ENCODE measurements at regions not wholly inside any gene's neighbourhood (a gene's known extent, or its start where the extent isn't known, plus 50 kb on each side); places are given as distances from the start of the nearest gene placed in this dataset.
A peak's percentile ranks its signal among the peaks of the same experiment; 100 is the strongest.
"Not testable (repeated sequence)": the region's sequence is repeated elsewhere in the genome, so short reads cannot be mapped to it uniquely, and the experiment has no call there.

DNA sequence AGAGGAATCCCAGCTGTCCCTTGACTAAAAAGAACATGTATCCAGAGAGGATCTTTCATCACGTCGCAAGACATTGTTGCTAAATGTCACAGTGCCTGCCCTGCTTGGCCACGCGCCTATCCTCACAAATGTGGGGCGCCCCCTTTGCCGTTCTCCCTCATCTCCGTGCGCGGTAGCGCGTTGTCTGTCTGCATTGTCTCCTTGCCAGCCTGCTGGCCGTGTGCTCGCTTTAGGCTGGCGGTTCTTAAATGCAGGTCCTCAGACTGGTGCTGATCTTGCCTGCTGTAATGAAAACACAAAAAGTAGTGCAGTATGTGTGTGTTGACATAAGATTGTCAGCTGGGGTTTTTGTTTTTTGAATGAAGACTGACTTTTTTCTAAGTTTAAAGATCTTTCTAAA lies 198.2 kb upstream of the RGS6 start:
- DNase-seq (ENCODE audit: low read depth, low spot score), result no peak

DNA sequence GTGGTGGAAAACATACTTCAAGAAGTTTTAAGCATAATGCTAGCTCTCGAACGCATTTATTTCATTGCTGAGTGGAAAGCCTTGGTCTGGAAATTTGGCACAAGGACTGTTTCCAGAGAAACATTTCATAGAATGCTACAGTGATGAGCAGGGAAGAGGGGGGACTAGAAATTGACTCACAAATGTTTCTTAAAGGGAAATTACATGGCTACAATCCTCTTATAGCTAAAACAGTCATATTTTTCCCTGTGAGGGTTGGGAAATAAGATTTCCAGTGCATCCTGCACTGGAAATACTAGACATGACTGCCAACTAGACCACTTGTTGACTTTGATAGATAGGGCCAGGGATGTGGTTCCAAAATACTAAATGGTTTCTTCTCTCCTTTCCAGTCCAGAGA lies 197.3 kb upstream of the RGS6 start:
- no peak for DNase-seq (ENCODE audit: low read depth, low spot score)

DNA sequence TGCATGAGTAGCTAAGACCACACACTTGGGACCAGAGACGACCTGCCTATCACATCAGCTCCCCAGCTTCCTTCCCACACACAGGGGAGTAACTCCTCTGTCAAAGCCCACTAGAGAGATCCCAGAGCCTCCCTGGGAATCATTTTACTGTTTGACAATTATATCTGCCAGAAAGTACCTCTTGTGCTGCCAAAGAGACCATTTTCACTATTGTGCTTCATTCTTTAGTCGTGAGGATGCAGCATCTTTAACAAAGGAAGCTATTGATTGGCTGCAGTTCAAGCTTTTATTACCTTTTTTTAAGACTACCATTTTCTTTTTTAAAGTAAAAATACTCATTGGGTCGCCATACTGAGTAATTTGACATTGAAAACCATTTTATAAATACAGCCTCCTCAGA lies 194.5 kb upstream of the RGS6 start:
- no peak for DNase-seq (ENCODE audit: low read depth, low spot score)

DNA sequence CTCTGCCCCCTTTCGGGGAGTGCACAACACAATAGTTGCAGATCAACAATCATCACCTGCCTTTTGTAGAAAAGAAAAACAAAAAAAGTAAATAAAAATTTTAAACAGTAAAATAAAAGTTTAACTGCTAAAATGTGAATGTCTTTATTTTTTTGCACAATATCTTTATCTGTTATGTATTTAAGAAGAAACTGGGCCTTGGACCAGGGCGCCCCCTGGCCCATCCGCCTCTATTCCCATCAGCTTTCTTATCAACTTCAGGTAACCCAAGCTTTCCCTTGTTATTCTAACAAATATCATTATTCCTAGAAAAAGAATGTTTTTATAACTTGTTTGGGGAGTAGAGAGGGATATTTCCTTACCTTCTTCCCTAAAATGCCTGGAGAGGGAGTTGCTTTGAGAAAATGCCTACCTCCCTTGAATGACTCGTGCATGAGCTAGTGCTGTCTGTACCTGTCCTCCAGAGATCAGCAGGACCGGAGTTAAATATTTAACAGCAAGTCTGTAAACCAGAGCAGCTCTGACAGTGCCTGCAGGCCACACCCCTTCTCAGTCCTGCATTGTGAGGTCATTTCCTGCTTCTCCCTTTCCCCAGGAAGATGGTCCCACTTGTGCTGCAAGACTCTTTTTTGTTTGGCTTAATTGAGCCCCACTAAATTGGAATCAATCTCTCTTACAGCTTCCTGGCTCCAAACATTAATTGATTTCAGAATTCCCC lies 192.8 kb upstream of the RGS6 start:
- DNase-seq (ENCODE audit: low read depth, low spot score), result no peak

DNA sequence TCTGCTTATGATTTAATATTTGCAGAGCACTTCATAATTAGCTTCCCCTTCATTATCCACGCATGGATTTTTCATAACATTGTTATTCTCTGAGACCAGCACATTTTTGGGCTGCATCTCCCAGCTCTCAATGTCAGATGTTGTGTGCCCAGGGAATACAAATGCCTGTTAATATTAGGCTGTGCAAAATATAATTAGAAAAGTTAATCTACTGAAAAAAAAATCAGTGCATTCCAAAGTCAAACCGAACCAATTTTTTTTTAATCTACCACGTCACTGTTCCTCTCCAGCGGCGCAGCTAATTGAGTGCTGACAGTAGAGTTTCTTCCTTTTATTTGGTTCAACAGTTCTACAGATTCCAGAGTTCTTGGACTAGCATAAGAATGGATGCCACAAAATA lies 191.0 kb upstream of the RGS6 start:
- no peak for DNase-seq (ENCODE audit: low read depth, low spot score)

DNA sequence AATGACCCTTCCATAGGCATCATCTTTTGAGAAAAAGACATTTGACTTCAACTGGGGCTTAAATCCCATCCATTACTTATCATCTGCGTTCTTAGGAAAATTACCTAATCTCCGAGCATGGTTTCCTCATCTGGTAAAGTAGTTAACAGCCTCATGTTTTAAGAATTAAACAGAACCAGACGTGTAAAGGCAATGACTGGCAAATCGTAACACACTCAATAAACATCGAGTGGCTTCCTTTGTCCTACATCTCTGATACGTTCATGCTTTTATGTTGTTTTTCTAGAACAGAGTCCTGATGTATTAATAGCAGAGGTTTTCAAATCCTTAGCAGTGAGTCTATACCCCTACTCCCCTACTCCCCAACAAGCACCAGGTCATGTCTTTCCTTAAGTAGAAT lies 189.7 kb upstream of the RGS6 start:
- no peak for DNase-seq (ENCODE audit: low read depth, low spot score)

DNA sequence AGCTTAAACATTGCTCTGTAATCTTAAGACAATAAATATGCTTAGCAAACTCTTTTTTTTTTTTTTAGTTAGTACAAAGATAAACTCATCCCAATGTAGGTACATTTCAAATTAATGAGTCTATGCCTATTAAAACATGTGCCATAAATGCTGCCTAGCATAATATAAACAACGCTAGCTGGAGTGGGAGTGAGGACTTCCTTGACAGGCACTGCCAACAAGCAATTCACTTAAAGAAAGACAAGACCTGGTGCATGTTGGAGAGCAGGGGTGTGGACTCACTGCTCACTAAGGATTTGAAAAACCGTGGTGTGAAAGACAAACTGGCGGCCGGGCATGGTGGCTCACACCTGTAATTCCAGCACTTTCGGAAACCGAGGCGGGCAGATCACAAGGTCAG lies 187.2 kb upstream of the RGS6 start:
- DNase-seq (ENCODE audit: low read depth, low spot score), result no peak

DNA sequence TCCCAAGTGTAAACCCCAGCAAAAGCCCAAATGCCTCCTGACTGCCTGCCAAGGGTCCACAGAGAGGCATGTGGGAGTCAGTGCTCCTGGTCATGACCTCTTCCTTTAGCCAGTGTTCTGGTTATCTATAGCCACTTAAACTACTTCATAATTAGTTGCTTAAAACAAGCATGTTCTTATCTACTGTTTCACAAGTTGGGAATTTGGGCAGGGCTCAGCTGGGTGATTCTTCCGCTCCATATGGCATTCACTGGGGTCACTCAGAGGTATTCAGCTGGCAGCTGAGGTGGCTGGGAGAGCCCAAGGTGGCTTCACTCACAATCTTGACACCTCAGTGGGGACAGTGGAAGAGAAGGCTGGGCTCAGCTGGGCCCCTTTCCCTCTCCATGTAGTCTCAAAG lies 184.0 kb upstream of the RGS6 start:
- DNase-seq (ENCODE audit: low read depth, low spot score), result no peak

DNA sequence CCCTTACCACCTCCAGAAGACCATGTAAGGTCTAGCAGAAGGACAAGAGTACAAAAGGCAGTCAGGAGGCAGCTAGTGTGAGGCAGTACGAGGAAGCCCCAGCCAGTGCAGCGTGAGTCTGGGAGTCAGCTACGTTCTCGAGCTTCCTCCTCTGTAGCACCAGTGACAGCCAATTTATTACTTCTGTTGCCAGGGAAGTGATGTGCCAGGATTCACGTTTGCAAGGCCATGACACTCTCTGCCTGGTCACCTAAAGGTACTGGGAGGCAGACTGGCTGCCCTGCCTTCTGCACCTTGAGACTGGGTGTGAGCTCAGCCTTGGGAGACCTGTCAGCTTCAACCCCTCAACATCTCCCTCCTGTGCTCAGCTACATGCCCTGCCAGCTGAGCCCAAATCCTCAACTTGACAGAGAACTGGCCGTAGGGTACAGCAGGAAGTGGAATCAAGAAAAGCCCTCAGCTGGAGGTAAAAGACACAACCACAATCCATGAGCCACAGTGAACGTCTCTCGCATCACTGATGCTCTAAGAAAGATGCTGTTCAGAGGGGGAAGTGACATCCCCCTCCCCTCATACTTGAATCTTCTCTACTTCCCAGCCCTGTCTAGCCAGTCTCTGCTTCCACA lies 182.5 kb upstream of the RGS6 start:
- DNase-seq (ENCODE audit: low read depth, low spot score), result no peak

DNA sequence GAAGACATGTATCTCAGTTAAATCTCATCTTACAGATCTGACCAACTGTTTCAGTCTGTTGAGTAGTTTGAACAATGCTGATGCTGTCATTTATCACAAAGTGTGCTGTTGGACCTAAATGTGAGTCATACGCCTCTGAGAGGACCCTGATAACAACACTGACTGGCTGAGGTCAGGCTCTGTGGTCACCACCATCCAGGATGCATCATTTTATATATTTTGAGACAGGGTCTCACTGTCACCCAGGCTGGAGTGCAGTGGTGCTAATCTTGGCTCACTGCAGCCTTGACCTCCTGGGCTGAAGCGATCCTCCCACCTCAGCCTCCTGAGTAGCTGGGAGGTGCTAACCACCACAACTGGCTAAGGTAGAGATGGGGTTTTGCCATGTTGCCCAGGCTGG lies 181.0 kb upstream of the RGS6 start:
- DNase-seq (ENCODE audit: low read depth, low spot score), result no peak

DNA sequence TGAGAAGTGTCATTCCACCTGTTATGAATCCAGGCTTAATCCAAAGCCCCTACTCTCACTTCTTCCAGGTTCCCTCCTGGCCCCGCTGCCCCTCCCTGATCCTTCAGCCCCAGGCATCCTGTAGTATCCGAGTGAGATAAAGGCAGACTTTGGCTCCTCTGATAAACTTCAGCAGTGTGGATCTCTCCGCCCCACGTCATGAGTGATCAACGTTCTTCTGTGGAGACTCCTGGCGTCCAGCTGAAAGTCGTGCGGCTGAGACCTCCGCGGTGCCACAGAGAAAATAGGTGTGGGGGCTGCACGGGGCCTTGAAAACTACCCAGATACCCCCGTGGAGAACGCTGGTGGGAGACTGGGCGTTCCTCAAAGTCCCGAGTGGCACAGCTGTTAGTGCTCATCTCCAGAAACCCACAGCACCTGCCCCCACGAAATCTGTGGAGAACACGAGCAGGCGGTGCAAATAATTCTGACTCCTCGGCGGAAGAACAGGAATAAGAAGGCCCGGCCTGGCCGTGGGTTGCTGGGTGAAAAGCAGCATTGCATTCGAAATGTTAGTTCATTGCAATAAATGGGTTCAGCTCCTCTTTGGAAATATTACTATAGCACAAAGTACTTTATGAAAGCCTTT lies 180.0 kb upstream of the RGS6 start:
- no peak for DNase-seq (ENCODE audit: low read depth, low spot score)

DNA sequence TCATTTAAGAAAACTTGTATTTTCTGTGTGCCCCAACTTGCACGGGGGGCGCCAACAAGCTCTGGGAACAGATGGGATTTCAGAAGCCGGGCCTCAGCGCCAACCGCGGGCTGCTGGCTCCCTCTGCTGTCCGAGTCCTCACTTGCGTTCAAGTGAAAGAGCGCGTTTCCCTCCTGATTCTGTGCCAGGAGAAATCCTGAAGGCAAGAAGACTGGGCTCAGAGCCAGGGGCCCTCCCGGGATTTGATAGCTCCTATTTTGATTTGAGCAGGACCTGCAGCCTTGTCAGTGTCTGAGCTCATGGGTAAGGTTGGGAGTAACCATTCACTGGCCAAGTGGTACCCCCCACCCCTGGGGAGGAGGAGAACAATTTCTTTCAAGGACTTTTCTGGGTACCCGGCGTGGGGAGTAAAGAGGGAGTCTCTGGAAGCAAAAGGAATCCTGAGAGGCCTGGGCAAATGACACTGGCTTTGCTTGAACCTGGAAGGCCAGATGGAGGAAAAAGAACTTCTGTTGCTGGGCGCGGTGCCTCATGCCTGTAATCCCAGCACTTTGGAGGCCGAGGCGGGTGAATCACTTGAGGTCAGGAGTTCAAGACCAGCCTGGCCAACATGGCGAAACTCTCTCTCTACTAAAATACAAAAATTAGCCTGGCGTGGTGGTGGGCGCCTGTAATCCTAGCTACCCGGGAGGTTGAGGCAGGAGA lies 179.0 kb upstream of the RGS6 start:
- DNase-seq (ENCODE audit: low read depth, low spot score), result peak; percentile 30

DNA sequence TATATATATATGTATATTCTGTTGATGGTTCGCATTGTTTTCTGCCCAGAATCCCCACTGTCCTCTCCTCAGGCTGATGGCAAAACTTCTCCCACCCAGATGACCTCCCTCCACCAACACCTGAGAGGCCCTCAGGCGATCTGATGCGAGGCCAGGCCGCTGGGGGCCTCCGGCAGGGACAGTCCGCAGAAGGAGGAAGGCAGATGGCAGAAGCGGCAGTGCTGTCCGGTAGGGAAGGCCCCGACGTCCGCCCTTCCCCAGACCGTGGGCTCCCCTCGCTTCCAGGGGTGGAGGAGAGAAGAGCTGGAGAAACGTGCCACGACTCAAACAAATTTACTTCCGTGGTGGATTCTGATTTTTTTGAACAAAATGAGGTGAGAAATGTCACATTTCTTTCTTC lies 178.3 kb upstream of the RGS6 start:
- DNase-seq (ENCODE audit: low read depth, low spot score), result no peak

DNA sequence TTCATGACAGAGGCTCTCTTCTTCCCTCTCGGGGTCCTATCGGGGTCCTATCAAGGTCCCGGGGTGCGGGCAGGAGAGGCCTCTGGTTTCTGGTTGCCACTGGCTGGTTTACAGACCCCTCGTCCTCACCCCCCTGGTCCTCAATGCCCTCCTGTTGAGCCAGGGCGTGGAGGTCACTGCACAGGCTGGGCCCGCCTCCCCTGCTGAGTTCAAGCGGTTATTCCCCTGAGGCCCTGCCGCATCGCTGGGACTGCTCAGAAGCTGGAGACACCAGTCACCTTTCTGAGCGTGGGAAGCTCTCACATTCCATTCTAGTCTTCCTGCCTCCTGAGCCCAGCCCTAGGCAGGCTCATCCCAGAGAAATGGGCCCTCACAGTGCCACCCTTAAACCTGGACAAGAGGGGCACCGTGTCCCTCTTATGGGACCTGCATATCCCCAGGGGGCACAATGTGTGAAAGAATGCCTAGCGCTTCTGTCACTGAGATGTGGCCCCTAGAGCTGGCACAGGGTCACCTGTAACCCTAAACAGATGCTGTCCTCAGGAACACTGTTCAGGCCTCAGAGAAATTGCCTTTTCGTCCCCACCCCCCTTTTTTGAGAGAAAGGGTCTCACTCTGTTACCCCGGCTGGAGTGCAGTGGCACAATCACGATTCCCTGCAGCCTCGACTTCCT lies 177.7 kb upstream of the RGS6 start:
- no peak for DNase-seq (ENCODE audit: low read depth, low spot score)

DNA sequence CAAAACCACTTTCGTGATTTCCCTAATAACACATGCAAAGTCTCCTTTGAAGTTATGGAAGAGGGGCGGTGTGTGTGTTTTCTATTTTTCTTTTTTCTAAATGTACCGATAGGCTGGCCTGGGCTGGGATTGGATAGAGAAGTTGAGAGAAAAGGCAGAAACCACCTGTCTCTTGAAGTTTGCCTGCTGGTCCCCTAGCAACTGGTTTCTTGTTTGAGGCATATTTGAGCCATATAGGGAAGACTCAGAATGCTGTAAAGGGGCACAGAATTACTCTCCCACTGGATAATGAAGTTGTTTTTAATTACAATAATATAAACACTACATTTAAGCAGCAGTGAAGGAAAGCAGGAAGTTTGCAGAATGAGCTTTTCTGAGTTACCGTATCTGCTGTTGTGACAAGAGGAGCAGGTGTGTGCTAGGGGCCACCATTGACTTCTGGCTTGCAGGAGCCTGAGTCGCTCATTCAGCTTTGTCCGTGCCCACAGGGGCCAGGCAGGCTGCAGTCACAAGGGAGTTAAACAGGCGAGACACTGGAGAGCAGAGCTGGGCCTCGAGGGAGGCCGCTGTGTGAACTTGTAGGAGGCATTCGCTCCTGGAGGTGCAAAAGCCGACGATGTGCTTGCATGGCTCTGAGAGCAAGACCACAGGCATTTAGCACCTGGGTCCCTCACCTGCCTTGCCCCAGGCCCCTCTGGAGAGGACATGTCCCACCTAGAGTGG lies 173.8 kb upstream of the RGS6 start:
- no peak for DNase-seq (ENCODE audit: low read depth, low spot score)

DNA sequence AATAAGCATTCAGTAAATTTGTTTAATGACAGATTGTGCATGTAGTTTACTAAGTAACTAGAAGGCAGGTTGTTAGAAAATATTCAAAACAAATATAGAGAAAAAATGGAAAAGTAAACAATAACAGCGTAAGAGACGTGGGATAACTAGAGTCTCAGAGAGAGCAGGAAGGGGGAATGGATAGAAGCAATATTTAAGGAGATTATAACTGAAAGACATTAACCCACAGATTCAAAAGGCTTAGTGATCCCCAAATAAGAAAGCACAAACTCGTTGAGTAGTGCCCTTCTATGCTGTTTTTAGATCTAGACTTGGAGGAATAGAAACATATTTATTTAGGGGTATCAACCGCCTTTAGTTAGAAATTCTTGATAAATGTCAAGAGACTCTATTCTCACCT lies 169.7 kb upstream of the RGS6 start:
- no peak for DNase-seq (ENCODE audit: low read depth, low spot score)

DNA sequence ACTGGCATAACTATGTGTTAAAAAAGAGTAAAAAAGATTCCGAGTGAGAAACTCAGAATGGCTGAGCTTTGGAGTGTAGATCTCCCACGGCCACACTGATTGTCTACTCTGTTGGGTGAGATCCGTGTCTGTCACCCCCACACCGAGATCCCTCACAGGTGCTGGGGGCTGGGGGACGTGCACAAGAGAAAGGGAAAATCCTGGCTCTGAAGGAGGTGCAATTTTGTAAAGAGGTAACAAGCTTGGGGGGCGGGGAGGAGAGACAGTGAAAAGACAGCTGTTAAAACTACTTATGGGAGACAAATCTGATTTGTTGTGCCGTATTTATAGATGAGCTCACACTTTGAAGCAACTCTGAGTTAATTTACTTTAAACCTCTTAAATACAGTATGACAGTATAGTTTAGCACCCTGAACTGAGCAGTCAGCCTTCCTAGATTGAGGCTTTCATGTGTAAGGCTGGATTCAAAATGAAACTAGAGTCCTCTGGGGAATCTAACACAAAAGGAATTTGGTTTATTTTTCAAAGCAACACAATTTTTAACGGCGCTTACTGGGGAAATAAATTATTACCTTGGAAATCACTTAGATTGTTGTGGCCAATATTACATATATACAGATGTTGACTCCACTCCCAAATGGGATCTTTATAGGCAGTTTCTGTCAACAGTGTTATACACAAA lies 167.4 kb upstream of the RGS6 start:
- DNase-seq (ENCODE audit: low read depth, low spot score), result no peak

DNA sequence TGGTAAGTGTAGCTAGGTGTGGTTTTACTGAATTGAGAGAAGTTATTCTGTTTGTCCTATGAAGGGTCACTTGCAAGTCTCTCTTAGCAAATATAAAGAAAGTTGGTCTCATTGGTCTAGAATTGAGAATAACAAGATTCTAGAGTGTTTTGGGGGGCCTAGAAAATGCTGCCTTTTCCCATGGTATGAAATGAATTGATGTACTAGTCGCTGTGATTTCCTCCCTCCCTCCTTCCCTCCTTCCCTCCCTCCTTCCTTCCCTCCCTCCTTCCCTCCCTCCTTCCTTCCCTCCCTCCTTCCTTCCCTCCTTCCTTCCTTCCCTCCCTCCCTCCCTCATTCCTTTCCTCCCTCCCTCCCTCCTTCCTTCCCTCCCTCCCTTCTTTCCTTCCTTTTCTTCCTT lies 166.7 kb upstream of the RGS6 start:
- DNase-seq (ENCODE audit: low read depth, low spot score), result no peak

DNA sequence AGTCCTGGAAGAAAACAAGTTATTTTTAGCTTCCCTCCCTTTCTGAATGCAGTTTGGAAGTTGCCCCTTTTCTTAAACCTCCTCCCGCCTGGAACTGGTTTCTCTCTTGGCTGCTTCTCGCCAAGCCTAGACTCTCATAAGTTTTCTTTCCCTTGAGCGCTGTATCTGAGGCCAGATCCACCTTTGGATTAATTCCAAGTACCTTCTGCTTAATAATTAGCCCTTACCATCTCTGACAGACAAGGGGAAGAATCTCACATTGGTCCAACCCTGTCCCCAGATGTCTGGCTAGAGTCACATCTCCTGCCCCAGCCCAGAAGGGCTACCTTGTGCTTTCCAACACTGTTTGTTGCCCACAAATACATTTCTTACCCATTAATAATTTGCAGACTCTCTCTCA lies 161.8 kb upstream of the RGS6 start:
- no peak for DNase-seq (ENCODE audit: low read depth, low spot score)

DNA sequence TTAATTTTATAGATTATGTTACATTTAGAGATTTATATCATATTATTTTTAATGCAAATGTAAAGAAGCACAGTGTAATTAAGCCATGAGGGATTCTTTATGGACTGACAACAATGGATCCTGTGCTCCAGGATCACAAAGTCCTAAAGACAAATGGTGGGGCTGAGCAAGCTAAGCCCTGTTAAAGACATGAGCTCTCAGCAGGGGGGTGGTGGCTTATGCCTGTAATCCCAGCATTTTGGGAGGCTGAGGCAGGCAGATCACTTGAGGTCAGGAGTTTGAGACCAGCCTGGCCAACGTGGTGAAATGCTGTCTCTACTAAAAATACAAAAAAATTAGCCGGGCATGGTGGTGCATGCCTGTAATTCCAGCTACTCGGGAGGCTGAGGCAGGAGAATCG lies 160.8 kb upstream of the RGS6 start:
- DNase-seq (ENCODE audit: low read depth, low spot score), result not testable (repeated sequence)

DNA sequence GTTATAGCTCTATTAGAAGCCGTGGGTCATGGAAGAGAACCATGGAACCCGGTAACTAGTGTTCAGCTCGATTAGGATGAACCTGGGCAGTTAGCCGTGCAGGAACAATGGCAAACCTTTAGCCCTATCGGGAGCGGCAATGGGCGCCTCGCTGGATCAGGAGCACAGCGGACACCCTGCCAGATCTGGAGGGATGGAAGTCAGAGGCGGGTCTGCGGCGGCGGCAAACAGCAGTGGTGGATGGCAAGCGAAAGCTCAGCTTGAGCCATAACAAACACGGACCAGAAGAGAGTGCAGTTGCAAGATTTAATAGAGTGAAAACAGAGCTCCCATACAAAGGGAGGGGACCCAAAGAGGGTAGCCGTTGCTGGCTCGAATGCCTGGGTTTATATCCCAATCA lies 160.2 kb upstream of the RGS6 start:
- DNase-seq (ENCODE audit: low read depth, low spot score), result not testable (repeated sequence)

Measured in activated CD4-positive, CD25-positive, alpha-beta regulatory T cell treated with anti-CD3 and anti-CD28 coated beads, Interleukin-2, amount 50 U/mL, for 16 hours (primary cell).